ENCODE measurements at regions not wholly inside any gene's neighbourhood (a gene's known extent, or its start where the extent isn't known, plus 50 kb on each side); places are given as distances from the start of the nearest gene placed in this dataset.

DNA sequence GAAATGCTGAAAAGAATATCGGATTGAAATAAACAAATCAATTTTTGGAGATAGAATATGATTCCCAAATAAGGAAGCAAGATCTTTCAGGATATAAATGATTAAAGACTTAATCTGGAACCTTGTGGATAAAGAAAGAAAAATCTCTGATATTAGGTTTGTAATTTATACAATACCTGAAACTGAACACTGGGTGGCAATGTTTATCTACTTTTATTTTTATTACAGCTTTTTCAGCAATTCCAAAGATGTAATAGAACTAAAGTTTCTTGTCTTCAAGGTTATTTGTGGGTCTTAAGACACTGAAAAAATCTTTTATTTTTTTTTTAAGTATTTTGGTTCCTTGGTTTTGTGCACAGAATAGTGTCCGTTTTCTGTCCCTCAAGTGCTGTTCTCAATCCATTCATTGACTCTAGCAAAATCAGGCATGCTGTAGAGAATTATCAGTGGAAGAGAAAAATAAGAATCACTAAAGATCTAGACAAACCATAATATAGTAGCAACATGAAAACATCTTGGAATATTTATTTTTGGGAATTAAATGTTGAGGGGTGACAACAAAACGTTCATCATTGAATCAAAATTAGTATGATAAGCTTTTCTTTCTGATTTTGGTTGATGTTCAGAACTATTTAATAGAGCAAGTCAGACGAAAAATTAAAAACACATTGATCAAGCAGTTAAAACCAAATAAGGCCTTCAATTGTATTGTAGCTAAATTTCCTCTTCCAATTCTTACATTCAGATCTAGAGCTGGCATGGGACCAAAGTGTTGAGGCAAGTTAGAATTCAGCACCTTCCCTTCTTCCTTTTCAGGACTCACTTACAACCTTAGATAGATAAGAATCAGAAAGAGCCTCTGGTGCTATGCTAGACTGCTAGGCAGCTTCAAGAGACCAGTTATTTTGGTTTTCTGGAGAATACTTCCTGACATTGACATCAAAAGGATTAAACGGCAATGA is 704.4 kb upstream of the PCDH20 start:
- TF ChIP-seq, protein P1, sequence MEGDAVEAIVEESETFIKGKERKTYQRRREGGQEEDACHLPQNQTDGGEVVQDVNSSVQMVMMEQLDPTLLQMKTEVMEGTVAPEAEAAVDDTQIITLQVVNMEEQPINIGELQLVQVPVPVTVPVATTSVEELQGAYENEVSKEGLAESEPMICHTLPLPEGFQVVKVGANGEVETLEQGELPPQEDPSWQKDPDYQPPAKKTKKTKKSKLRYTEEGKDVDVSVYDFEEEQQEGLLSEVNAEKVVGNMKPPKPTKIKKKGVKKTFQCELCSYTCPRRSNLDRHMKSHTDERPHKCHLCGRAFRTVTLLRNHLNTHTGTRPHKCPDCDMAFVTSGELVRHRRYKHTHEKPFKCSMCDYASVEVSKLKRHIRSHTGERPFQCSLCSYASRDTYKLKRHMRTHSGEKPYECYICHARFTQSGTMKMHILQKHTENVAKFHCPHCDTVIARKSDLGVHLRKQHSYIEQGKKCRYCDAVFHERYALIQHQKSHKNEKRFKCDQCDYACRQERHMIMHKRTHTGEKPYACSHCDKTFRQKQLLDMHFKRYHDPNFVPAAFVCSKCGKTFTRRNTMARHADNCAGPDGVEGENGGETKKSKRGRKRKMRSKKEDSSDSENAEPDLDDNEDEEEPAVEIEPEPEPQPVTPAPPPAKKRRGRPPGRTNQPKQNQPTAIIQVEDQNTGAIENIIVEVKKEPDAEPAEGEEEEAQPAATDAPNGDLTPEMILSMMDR (IDR thresholded peaks at IDR 0.05; ENCODE audit: low read depth, low read length, poor library complexity, severe bottlenecking): peak; percentile 51
- TF ChIP-seq EZH2phosphoT487 (IDR thresholded peaks at IDR 0.05; ENCODE audit: borderline replicate concordance, low read length): no peak
